ENCODE measurements at regions not wholly inside any gene's neighbourhood (a gene's known extent, or its start where the extent isn't known, plus 50 kb on each side); places are given as distances from the start of the nearest gene placed in this dataset.

DNA sequence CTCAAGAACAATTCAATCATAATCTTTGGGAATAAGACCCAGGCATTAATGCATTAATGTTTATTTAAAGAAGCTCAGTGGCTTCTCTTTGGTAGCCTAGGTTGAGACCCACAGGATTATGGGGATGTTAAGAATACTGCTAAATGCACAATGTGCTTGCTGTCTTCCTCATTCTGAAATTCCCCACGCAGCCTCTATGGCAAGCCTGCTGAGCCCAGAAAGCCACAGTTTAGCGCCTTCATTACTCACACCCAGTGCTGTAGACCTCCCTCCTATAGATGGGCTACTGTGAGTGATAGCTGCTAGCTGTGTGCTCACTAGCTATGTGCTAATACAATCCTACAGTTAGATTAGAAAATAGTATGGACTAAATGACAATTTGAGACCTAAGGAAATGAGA is 90.6 kb downstream of the TNFSF13B start:
- DNase-seq (ENCODE audit: low read depth): no peak

- no peak for DNase-seq (ENCODE audit: low read depth)
Measured at GRCh38 chr13:108361769-108362168, 92.3 kb downstream of the TNFSF13B start.

DNA sequence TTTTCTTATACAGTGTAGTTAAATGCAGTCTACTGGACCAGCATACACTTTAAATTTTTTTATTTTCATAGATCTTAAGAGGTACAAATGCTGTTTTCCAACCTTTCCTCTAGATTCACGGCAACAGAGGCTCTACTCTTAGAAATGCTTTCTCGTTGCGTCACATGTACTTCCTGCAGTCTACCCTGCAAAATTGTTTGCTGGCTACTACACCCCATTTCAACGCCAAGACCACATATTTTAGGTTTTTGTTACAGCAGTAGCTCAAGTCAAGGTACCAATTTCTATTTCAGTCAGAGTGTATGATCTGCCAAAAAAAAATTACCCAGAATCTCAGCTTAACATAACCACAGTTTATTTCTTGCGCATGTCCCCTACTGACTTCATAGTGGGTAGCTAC is 94.1 kb downstream of the TNFSF13B start:
- DNase-seq (ENCODE audit: low read depth): no peak

DNA sequence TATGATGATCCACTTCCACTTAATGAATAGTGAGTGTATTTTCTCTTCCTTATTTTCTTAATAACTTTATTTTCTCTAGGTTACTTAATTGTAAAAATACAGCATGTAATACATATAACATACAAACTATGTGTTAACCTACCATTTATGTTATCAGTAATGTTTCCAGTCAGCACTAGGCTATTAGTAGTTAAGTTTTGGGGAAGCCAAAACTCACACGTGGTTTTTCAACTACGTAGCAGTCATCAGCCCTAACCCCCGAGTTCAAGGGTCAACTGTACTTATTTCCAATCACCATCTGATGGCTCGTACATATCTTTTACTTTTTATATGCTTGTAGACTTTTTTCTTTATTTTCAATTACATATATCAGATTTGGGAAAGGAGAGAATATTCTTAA is 95.7 kb downstream of the TNFSF13B start:
- no peak for DNase-seq (ENCODE audit: low read depth)

DNA sequence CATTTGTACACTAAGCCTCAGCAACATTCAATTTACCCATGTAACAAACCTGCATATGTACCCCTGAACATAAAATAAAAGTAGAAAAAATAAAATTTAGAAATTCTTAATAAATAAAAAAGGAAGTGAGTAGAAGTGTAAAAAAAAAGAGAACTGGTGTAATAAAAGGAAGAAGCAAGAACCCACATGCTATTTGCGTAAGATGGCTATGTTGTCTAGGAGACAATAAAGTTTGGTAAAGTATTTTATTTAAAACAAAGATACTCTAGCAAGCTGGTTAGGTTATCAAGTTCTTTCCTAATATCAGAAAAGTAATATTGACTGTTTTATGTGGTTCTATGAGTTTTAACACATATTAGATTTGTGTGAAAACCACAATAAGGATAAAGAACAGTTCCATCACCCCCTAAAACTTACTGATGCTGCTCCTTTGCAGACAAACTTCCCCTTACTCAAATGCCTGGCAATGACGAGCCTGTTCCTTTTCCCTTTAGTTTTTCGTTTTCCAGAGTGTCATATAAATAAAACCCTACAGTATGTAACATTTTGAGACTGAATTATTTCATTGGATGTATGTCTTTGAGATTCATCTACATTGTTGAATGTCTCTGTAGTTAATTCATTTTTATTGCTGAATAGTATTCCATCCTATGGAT is 98.9 kb downstream of the TNFSF13B start:
- no peak for DNase-seq (ENCODE audit: low read depth)

DNA sequence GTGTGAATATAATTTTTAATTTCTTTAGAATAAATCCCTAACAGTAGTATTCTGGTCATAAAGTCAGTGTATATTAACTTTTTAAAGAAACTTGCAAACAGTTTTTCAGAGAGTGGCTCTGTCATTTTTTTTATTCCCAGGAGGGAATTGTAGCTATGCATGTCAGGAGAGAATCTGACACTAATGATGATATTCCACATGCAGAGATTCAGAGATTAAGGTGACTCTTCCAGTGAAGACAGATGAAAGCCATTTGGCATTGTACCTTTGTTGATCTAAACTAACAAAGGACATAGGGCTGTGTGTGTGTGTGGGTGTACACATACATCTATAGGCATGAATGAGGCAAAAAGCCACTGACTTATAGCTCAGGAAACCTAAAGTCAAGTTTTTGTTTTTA is 99.9 kb downstream of the TNFSF13B start:
- DNase-seq (ENCODE audit: low read depth): no peak

- DNase-seq (ENCODE audit: low read depth): no peak
Measured at GRCh38 chr13:108375034-108375433, 105.5 kb downstream of the TNFSF13B start.

- DNase-seq (ENCODE audit: low read depth): no peak
Measured at GRCh38 chr13:108375772-108376171, 106.3 kb downstream of the TNFSF13B start.

GRCh38 chr13:108376308-108376707 is 106.8 kb downstream of the TNFSF13B start:
- no peak for DNase-seq (ENCODE audit: low read depth)

GRCh38 chr13:108377646-108378206 is 108.2 kb downstream of the TNFSF13B start:
- no peak for DNase-seq (ENCODE audit: low read depth)

GRCh38 chr13:108383667-108384066 is 114.1 kb downstream of the TNFSF13B start:
- DNase-seq (ENCODE audit: low read depth): no peak

DNA sequence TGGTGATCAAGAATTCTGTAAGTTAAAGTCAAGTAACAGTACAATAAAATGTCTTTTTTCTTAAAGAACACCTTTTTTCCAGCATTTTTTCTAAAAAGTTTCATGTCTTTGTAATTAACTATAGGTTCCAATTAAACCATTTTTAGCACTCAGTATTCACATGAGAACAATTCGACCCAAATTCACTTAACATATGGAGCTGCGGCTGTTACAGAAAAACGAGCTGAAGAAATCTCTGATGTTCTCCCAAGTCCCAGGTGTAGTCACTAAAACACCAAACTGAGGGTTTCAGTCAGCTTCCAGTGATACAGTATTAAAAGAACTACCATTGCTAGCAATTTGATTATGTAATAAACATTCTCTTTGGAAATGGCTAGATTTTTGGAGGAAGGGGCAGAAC is 117.6 kb downstream of the TNFSF13B start:
- DNase-seq (ENCODE audit: low read depth): no peak

GRCh38 chr13:108402850-108403249 is 133.3 kb downstream of the TNFSF13B start:
- DNase-seq (ENCODE audit: low read depth): no peak

- DNase-seq (ENCODE audit: low read depth): no peak
Measured at GRCh38 chr13:108407495-108407894, 138.0 kb downstream of the TNFSF13B start.

DNA sequence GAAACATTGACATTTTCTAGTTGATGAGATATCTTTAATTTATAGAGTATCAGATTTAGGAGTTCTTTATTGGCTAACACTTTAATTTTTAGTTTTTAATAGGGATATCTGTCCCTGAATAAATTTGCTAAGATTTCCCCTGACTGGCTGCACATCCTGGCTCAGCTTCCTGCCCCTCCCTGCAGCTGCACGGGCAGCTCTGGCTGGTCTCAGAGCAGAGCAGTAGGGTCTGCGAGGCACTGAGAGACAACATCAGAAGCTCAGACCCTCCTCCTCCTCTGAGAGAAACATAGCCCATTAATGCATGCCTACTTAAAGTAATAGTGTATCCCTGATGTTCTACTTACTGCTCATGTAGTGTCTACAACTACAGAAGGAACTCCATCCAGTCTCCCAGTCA is 139.2 kb downstream of the TNFSF13B start:
- no peak for DNase-seq (ENCODE audit: low read depth)

DNA sequence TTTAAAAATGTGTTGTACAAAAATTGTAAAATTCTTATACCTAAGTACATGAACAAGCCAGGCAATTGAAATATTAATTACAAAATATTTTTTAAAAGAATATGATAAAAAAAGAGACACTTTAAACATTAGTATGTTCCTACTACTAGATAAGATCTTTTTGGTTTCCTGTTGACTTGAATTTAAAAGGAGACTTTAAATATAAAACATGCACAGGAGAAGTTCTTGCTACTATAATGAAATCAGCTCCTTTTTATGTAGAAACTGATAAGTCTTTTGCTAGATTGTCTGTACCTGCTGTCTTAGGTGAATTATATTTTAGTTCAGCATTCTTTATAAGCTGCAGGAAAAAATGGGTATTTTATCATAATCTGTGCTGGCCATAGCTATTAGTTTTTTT is 140.2 kb downstream of the TNFSF13B start:
- DNase-seq (ENCODE audit: low read depth): no peak

- DNase-seq (ENCODE audit: low read depth): no peak
Measured at GRCh38 chr13:108419768-108420167, 150.2 kb downstream of the TNFSF13B start.

DNA sequence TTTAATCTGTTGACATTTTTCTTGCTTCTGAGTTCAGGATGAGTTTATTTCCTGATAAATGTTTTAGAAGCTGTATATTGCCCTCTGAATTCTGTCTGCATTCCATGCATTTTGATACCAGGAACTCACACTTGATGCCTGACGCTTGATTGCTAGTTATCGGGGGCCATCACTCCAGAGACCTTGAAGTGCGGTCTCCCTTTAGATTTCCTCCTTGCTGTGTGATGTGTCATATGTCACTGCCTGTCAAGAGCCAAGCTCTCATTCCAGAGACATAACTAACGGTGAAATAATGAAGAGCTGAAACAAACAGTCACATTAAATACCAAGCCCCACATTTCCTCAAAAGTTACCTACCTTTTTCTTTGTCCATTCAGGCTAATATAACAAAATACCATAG is 155.5 kb downstream of the TNFSF13B start:
- no peak for DNase-seq (ENCODE audit: low read depth)

DNA sequence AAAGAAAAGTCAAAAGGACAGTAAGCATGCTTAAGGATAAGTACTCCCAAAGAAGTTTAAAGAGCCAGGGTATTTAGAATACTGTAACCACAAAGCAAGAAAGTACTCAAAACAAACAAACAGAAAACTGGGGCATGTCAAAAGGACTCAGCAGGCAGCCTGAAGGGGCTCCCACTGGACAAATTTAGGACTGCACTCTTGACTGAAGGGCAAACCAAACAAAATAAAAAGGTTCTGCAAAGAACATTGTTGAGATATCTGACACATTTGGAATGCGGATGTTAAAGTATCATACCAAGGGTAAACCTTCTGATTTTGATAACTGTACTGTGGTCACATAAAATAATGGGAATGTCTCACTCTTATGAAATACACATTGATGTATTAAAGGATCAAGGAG is 157.4 kb downstream of the TNFSF13B start:
- DNase-seq (ENCODE audit: low read depth): no peak

DNA sequence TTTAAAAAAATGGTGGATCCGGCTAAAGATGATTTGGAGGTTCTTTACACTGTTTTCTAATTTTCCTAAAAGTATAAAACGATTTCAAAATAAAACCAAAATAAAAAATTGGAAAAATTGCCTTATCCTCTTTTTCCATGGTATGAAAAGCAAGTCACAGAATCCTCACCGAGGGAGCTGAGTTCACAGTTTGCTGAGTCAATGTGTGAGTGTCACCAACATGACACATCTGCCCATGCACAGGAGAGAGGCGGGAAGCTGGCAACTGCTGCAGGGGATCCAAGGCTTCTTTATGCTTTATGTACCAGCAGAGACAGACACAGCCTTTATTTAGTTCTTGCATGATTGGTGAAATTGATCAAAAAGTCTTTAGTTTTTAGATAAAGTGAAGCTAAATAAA is 157.8 kb downstream of the TNFSF13B start:
- no peak for DNase-seq (ENCODE audit: low read depth)

DNA sequence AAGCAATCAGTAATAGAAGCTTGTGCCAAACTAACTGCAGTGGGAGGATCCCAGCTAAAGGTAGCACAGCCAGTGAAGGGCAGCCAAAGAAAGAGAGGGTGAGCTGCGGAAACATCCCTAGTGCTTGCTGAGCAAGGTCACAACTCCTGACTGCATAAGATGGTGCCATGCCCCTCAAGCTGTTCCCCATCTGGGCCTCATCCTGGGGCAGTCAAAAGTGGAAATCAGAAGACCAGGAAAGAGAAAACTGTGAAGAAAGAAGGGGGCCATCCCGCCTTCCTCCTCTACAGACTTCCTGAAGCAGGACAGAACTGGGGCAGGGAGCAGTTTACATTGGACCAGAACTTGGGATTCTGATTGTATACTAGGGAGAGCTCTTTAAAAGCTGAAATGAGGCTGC is 159.2 kb downstream of the TNFSF13B start:
- DNase-seq (ENCODE audit: low read depth): no peak

DNA sequence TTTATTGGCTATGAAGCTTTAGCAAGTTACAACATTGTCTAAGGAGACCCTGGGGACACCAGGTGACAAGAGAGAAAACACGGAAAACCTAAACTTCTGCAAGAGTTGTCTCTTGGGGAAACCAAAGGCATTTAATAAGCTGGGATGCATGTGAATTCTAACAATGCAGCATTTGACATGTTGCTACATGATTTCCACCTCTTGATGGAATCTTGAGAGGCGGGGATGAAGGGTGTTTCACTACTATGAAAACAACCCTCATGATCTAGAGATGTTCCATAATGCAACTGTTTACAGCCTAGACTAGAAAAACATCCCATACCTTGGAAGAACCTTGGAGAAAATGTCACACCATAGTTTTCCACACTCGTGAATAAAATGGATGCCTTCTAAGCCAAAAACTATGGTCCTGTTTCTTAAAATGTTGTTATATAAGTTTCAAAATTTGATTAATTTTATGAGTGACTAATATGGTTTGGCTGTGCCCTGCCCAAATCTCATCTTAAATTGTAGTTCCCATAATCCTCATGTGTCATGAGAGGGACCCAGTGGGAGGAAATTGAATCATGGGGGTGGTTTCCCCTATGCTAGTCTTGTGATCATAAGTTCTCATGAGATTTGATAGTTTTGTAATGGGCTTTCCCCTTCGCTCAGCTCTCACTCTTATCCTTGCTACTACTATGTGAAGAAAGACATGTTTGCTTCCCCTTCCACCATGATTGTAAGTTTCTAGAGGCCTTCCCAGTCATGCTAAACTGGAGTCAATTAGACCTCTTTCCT is 164.6 kb downstream of the TNFSF13B start:
- no peak for DNase-seq (ENCODE audit: low read depth)

GRCh38 chr13:108435393-108436149 is 166.1 kb downstream of the TNFSF13B start:
- DNase-seq (ENCODE audit: low read depth): no peak

Measured in HS-27A (cell line).